ENCODE measurements at regions not wholly inside any gene's neighbourhood (a gene's known extent, or its start where the extent isn't known, plus 50 kb on each side); places are given as distances from the start of the nearest gene placed in this dataset.

DNA sequence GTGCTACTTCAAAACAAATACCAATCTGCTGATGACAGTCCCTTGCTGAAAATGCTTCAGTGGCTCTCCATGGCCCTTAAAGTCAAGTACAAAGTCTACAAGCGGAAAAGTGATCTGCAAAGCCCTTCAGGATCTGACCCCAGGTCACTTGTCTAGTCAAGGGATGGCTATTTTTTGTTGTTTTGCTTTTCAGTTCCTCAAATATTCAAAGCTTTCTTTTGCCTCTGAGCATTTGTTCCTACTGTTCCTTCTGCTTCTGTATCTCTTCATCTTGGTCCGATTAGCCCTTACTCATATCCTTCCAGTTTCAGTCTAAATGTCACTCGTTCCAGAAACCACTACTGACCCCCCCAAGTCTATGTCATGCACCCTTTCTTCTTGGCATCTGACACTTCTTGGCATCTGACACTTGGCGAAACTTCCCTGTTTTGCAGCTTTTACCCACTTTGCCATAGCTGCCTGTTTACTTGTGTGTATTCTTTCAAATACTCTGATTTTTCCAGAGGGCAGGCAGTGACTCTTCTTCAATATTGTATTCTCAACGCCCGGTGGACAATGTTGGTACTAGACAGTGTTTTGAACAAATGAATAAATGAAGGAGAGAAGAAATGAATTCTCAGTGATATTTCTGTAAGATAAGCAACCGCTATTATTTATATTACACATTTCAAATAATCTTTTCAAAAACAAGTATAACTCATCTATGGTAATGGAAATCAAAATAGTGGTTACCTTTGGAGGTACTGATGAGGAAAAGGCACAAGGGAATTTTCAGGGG is 175.9 kb upstream of the FN1 start:
- H3K4me3 ChIP-seq: no peak overlapping the region
- TF ChIP-seq, protein P1, sequence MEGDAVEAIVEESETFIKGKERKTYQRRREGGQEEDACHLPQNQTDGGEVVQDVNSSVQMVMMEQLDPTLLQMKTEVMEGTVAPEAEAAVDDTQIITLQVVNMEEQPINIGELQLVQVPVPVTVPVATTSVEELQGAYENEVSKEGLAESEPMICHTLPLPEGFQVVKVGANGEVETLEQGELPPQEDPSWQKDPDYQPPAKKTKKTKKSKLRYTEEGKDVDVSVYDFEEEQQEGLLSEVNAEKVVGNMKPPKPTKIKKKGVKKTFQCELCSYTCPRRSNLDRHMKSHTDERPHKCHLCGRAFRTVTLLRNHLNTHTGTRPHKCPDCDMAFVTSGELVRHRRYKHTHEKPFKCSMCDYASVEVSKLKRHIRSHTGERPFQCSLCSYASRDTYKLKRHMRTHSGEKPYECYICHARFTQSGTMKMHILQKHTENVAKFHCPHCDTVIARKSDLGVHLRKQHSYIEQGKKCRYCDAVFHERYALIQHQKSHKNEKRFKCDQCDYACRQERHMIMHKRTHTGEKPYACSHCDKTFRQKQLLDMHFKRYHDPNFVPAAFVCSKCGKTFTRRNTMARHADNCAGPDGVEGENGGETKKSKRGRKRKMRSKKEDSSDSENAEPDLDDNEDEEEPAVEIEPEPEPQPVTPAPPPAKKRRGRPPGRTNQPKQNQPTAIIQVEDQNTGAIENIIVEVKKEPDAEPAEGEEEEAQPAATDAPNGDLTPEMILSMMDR (IDR thresholded peaks at IDR 0.05): no peak
- TF ChIP-seq POLR2A (IDR thresholded peaks at IDR 0.05): no peak
- DNase-seq: no peak
- no peaks in the 10 kb centered on the region for H3K36me3 ChIP-seq
- H3K27ac ChIP-seq: no peak overlapping the region
- H3K4me1 ChIP-seq: no peaks in the 10 kb centered on the region
- no peaks in the 10 kb centered on the region for H3K9me3 ChIP-seq
- H3K27me3 ChIP-seq: no peaks in the 10 kb centered on the region

DNA sequence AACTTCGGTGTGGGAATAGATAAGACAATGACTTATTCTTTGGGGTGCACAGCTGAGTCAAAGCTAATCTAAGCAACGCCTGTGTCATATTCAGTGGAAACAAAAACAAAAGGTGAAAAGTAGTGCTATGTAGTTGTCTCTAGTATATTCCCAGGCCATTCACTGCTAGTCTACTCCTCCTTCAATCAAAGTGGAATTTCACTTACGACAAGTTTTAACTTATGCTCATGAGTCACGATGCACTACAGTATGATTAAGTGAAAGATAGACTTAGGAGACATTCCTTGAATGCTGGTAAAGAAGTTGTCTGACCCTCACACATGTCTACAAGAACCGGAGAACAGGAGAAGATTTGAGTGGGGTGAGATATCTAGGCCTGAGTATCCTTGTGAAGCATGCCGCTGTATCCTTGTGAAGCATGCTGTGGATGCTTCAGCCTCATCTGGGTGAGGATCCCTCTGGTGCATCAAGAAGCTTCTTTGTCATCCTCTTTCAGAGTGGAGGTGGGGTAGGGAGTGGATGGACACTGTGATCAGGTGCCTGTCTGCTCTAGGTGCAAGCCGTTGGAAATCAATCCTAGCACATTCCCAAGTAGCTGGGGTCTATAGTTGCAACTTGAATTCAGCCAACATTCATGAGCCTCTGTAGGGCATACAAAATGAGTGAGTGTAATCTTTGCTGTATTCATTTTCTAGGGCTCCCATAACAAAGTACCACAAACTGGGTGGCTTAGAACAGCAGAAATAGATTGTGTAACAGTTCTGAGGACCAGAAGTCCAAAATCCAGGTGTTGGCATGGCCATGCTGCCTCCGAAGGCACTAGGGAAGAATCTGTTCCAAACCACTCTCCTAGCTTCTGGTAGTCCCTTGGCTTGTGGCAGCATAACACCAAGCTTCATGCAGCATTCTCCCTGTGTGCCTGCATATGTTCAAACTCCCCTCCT is 173.5 kb upstream of the FN1 start:
- H3K27ac ChIP-seq: no peak overlapping the region
- DNase-seq: no peak
- no peak for TF ChIP-seq POLR2A (IDR thresholded peaks at IDR 0.05)
- TF ChIP-seq, protein P1 (IDR thresholded peaks at IDR 0.05): no peak
- H3K4me3 ChIP-seq: no peak overlapping the region
- H3K27me3 ChIP-seq: no peaks in the 10 kb centered on the region
- no peaks in the 10 kb centered on the region for H3K36me3 ChIP-seq
- no peaks in the 10 kb centered on the region for H3K4me1 ChIP-seq
- no peaks in the 10 kb centered on the region for H3K9me3 ChIP-seq

DNA sequence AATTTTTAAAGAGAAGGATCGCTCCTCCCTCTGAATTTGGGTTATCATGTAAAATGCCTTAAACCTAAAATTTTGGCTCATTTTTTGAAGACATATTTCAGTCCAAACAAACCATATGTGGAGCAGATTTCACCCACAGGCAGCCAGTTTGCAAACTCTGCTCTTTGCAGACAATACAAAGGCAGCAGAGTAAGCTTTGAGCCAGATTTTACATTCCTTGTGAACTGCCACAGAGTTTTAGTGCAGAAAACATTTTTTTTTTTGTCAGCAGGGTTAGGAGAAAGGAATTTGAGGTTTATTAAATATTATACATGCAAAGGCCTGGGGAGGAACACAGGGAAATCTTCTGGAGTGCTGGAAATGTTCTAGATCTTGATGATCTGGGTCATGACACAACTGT is 171.9 kb upstream of the FN1 start:
- H3K4me3 ChIP-seq: no peak overlapping the region
- DNase-seq: no peak
- H3K27me3 ChIP-seq: no peaks in the 10 kb centered on the region
- no peak for TF ChIP-seq POLR2A (IDR thresholded peaks at IDR 0.05)
- TF ChIP-seq, protein P1 (IDR thresholded peaks at IDR 0.05): no peak
- no peaks in the 10 kb centered on the region for H3K4me1 ChIP-seq
- H3K27ac ChIP-seq: no peak overlapping the region
- H3K9me3 ChIP-seq: no peaks in the 10 kb centered on the region
- H3K36me3 ChIP-seq: no peaks in the 10 kb centered on the region

DNA sequence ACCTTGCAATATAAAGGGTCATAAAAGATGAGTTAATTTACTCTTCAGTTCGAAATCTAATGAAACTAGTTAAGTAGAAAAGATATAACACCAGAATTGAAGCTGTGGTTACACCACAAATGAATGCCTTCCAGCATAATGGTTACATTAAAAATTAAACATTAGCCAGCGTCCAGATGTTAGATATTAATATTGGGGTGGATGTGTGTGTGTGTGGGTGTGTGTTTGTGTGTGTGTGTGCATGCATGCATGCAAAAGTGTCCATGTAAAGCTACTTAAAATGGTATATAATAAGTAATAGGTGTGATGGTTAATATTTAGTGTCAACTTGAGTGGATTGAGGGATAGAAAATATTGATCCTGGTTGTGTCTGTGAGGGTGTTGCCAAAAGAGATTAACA is 170.4 kb upstream of the FN1 start:
- TF ChIP-seq POLR2A (IDR thresholded peaks at IDR 0.05): no peak
- TF ChIP-seq, protein P1 (IDR thresholded peaks at IDR 0.05): no peak
- no peak overlapping the region for H3K4me3 ChIP-seq
- no peaks in the 10 kb centered on the region for H3K9me3 ChIP-seq
- no peaks in the 10 kb centered on the region for H3K36me3 ChIP-seq
- no peaks in the 10 kb centered on the region for H3K4me1 ChIP-seq
- no peak for DNase-seq
- no peak overlapping the region for H3K27ac ChIP-seq
- H3K27me3 ChIP-seq: no peaks in the 10 kb centered on the region

DNA sequence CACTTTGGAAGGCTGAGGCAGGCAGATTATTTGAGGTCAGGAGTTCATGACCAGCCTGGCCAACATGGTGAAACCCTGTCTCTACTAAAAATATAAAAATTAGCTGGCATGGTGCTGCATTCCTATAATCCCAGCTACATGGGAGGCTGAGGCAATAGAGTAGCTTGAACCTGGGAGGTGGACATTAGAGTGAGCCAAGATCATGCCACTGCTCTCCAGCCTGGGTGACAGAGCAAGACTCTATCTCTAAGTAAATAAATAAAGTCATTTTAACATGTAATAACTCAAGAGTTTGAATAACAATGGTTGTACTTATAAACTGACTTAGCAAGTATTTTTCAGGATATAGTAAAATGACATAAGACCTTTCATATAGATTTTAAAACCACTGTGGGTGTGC is 169.3 kb upstream of the FN1 start:
- Histone ChIP-seq H3K27ac (no peak overlapping the region), H3K4me1 (no peaks in the 10 kb centered on the region), H3K4me3 (no peak overlapping the region), H3K27me3 (no peaks in the 10 kb centered on the region), H3K36me3 (no peaks in the 10 kb centered on the region), H3K9me3 (no peaks in the 10 kb centered on the region)
- DNase-seq: no peak
- TF ChIP-seq POLR2A (IDR thresholded peaks at IDR 0.05): no peak
- TF ChIP-seq, protein P1 (IDR thresholded peaks at IDR 0.05): no peak
